Mucosa of gallbladder (tissue), 1 donor: ENCODE measurements at regions not wholly inside any gene's neighbourhood (a gene's known extent, or its start where the extent isn't known, plus 50 kb on each side); places are given as distances from the start of the nearest gene placed in this dataset.

Source experiments
- DNase-seq: peaks from one replicate; pipeline ENCODE4 v3.0.0-alpha.2; 2020; ENCODE audit warnings: low spot score
- donor health status: DM: no; HTN: no; CAD: no.

GRCh38 chr9:134585746-134586706 is 55.6 kb upstream of the COL5A1 start:
- no peak for DNase-seq

GRCh38 chr9:134589748-134590147 is 51.9 kb upstream of the COL5A1 start:
- DNase-seq: no peak

- no peak for DNase-seq
Observed at GRCh38 chr9:134590240-134591081, 51.1 kb upstream of the COL5A1 start.

- no peak for DNase-seq
Observed at GRCh38 chr9:134591082-134591571, 50.5 kb upstream of the COL5A1 start.

- no peak for DNase-seq
Observed at GRCh38 chr9:134591573-134591981, 50.0 kb upstream of the COL5A1 start.
